ENCODE measurements at regions not wholly inside any gene's neighbourhood (a gene's known extent, or its start where the extent isn't known, plus 50 kb on each side); places are given as distances from the start of the nearest gene placed in this dataset.

- Histone ChIP-seq H3K36me3 (ENCODE audit: insufficient read depth, low read length) (no peaks in the 10 kb centered on the region), H3K4me3 (ENCODE audit: insufficient read depth, low read length) (no peak overlapping the region), H3K4me1 (ENCODE audit: insufficient read depth, low read length) (no peaks in the 10 kb centered on the region), H3K4me2 (ENCODE audit: insufficient read depth, low read length) (no peak overlapping the region), H3K79me2 (ENCODE audit: insufficient read depth, low read length) (no peaks in the 10 kb centered on the region), H2AFZ (ENCODE audit: low read length) (no peak overlapping the region), H3K27me3 (ENCODE audit: insufficient read depth, low read length) (no peaks in the 10 kb centered on the region), H3K9me3 (ENCODE audit: low read depth, low read length) (no peaks in the 10 kb centered on the region), H3K27ac (ENCODE audit: low read depth, low read length) (no peak overlapping the region), H4K20me1 (ENCODE audit: insufficient read depth, low read length) (no peaks in the 10 kb centered on the region)
- no peak for TF ChIP-seq CTCF (IDR thresholded peaks at IDR 0.05; ENCODE audit: extremely low read depth, low read depth, low read length)
- DNase-seq (ENCODE audit: insufficient read length, low spot score, missing footprints): no peak
These were observed 1461.4 kb upstream of the CDH9 start for GRCh38 chr5:28499766-28500290.

GRCh38 chr5:28495876-28496275 is 1457.5 kb upstream of the CDH9 start:
- H3K27me3 ChIP-seq (ENCODE audit: insufficient read depth, low read length): no peaks in the 10 kb centered on the region
- H3K4me1 ChIP-seq (ENCODE audit: insufficient read depth, low read length): no peaks in the 10 kb centered on the region
- TF ChIP-seq CTCF (IDR thresholded peaks at IDR 0.05; ENCODE audit: extremely low read depth, low read depth, low read length): no peak
- no peak for DNase-seq (ENCODE audit: insufficient read length, low spot score, missing footprints)
- no peaks in the 10 kb centered on the region for H4K20me1 ChIP-seq (ENCODE audit: insufficient read depth, low read length)
- H3K36me3 ChIP-seq (ENCODE audit: insufficient read depth, low read length): no peaks in the 10 kb centered on the region
- H3K4me3 ChIP-seq (ENCODE audit: insufficient read depth, low read length): no peak overlapping the region
- H3K4me2 ChIP-seq (ENCODE audit: insufficient read depth, low read length): no peak overlapping the region
- H3K79me2 ChIP-seq (ENCODE audit: insufficient read depth, low read length): no peaks in the 10 kb centered on the region
- H2AFZ ChIP-seq (ENCODE audit: low read length): no peak overlapping the region
- no peaks in the 10 kb centered on the region for H3K9me3 ChIP-seq (ENCODE audit: low read depth, low read length)
- H3K27ac ChIP-seq (ENCODE audit: low read depth, low read length): no peak overlapping the region

- no peaks in the 10 kb centered on the region for H4K20me1 ChIP-seq (ENCODE audit: insufficient read depth, low read length)
- H3K4me2 ChIP-seq (ENCODE audit: insufficient read depth, low read length): no peak overlapping the region
- no peak overlapping the region for H2AFZ ChIP-seq (ENCODE audit: low read length)
- no peaks in the 10 kb centered on the region for H3K36me3 ChIP-seq (ENCODE audit: insufficient read depth, low read length)
- H3K79me2 ChIP-seq (ENCODE audit: insufficient read depth, low read length): no peaks in the 10 kb centered on the region
- no peak overlapping the region for H3K27ac ChIP-seq (ENCODE audit: low read depth, low read length)
- no peak for TF ChIP-seq CTCF (IDR thresholded peaks at IDR 0.05; ENCODE audit: extremely low read depth, low read depth, low read length)
- no peaks in the 10 kb centered on the region for H3K4me1 ChIP-seq (ENCODE audit: insufficient read depth, low read length)
- no peak overlapping the region for H3K4me3 ChIP-seq (ENCODE audit: insufficient read depth, low read length)
- no peak for DNase-seq (ENCODE audit: insufficient read length, low spot score, missing footprints)
- H3K27me3 ChIP-seq (ENCODE audit: insufficient read depth, low read length): no peaks in the 10 kb centered on the region
- H3K9me3 ChIP-seq (ENCODE audit: low read depth, low read length): no peaks in the 10 kb centered on the region
These were observed 1455.1 kb upstream of the CDH9 start for GRCh38 chr5:28493456-28493855.

- H3K4me2 ChIP-seq (ENCODE audit: insufficient read depth, low read length): no peak overlapping the region
- DNase-seq (ENCODE audit: insufficient read length, low spot score, missing footprints): no peak
- TF ChIP-seq CTCF (IDR thresholded peaks at IDR 0.05; ENCODE audit: extremely low read depth, low read depth, low read length): no peak
These were observed 1450.4 kb upstream of the CDH9 start for GRCh38 chr5:28488752-28489151.

More at GRCh38 chr5:28488752-28489151, 1450.4 kb upstream of the CDH9 start:
- Histone ChIP-seq H2AFZ (ENCODE audit: low read length) (no peak overlapping the region), H3K27me3 (ENCODE audit: insufficient read depth, low read length) (no peaks in the 10 kb centered on the region), H3K79me2 (ENCODE audit: insufficient read depth, low read length) (no peaks in the 10 kb centered on the region), H3K36me3 (ENCODE audit: insufficient read depth, low read length) (no peaks in the 10 kb centered on the region), H4K20me1 (ENCODE audit: insufficient read depth, low read length) (no peaks in the 10 kb centered on the region), H3K4me1 (ENCODE audit: insufficient read depth, low read length) (no peaks in the 10 kb centered on the region), H3K9me3 (ENCODE audit: low read depth, low read length) (no peaks in the 10 kb centered on the region), H3K27ac (ENCODE audit: low read depth, low read length) (no peak overlapping the region), H3K4me3 (ENCODE audit: insufficient read depth, low read length) (no peak overlapping the region)

All from osteoblast (primary cell).